ENCODE measurements at regions not wholly inside any gene's neighbourhood (a gene's known extent, or its start where the extent isn't known, plus 50 kb on each side); places are given as distances from the start of the nearest gene placed in this dataset.

GRCh38 chr2:129055824-129056223, 737.2 kb upstream of the HS6ST1 start:
- TF ChIP-seq CTCF (IDR thresholded peaks at IDR 0.05) (no peak), POLR2A (IDR thresholded peaks at IDR 0.05) (no peak), EP300 (IDR thresholded peaks at IDR 0.05) (no peak)

Measured in gastroesophageal sphincter (tissue), 3 donors.